A673 (cell line): ENCODE measurements at regions not wholly inside any gene's neighbourhood (a gene's known extent, or its start where the extent isn't known, plus 50 kb on each side); places are given as distances from the start of the nearest gene placed in this dataset.

ENCODE experiments used
- BruUV-seq: library from RNA; stranded (reverse); fragments of 400-500 nt; replicated peaks from 2 replicates; lab custom pipeline; 2021; lab: Mats Ljungman, UMichigan
- CTCF ChIA-PET: fragments of 300-600 bp; sonication (Branson Sonifier 250); formaldehyde crosslinking; loops from one replicate; lab custom pipeline; 2022; ENCODE audit warnings: antibody characterized with exemption; lab: Charles Lee
- POLR2A ChIA-PET: fragments of 300-600 bp; sonication (Branson Sonifier 250); formaldehyde crosslinking; loops from one replicate; lab custom pipeline; 2022; ENCODE audit warnings: antibody characterized with exemption; ENCODE audit not compliant: low non-redundant PET; lab: Charles Lee
- DNase-seq: peaks from one replicate; pipeline ENCODE4 v3.0.0-alpha.2; 2015; ENCODE audit warnings: low spot score
- H3K27ac ChIP-seq: fragments of 200-600 bp; sonication (generic); 2 replicates; pipeline ENCODE4 v1.5.1; 2016; ENCODE audit warnings: mixed run types, low read depth, mild to moderate bottlenecking, mixed read lengths, antibody characterized with exemption, low read length; ENCODE audit not compliant: poor library complexity, severe bottlenecking
- H3K27me3 ChIP-seq: fragments of 200-600 bp; sonication (generic); replicated peaks from 2 replicates; pipeline ENCODE4 v1.6.1; 2017; ENCODE audit warnings: mixed run types, low read depth, mild to moderate bottlenecking, mixed read lengths, antibody characterized with exemption, low read length; ENCODE audit not compliant: insufficient read depth, poor library complexity
- H3K36me3 ChIP-seq: fragments of 200-600 bp; sonication (generic); 2 replicates; pipeline ENCODE4 v1.6.1; 2016; ENCODE audit warnings: mixed run types, mild to moderate bottlenecking, mixed read lengths, antibody characterized with exemption, low read length; ENCODE audit not compliant: insufficient read depth, poor library complexity, severe bottlenecking
- H3K4me1 ChIP-seq: fragments of 200-600 bp; sonication (generic); 2 replicates; pipeline ENCODE4 v1.6.1; 2017; ENCODE audit warnings: mixed run types, mild to moderate bottlenecking, mixed read lengths, antibody characterized with exemption, low read length; ENCODE audit not compliant: insufficient read depth, poor library complexity, severe bottlenecking
- H3K4me3 ChIP-seq: fragments of 200-600 bp; sonication (generic); 2 replicates; pipeline ENCODE4 v1.5.1; 2016; ENCODE audit warnings: low read depth, mixed run types, mild to moderate bottlenecking, mixed read lengths, low read length; ENCODE audit not compliant: poor library complexity, severe bottlenecking
- H3K9me3 ChIP-seq: fragments of 200-600 bp; sonication (generic); 2 replicates; pipeline ENCODE4 v1.6.1; 2016; ENCODE audit warnings: mixed run types, low read depth, mild to moderate bottlenecking, mixed read lengths, antibody characterized with exemption, low read length; ENCODE audit not compliant: poor library complexity, severe bottlenecking
- CTCF ChIP-seq: fragments of 300-800, 200-600 bp; sonication (generic); conservative IDR thresholded peaks from 2 replicates; pipeline ENCODE4 v1.5.1; 2017; ENCODE audit warnings: low read depth, mild to moderate bottlenecking, antibody characterized with exemption, low read length, moderate library complexity, mixed read lengths
- EZH2 ChIP-seq: fragments of 200-600 bp; sonication (generic); IDR thresholded peaks from 2 replicates; pipeline ENCODE4 v1.6.1; 2017; ENCODE audit warnings: borderline replicate concordance, low read depth, mild to moderate bottlenecking, mixed read lengths, antibody characterized with exemption, low read length; ENCODE audit not compliant: poor library complexity, severe bottlenecking
- intact Hi-C: fragments of 100-400 bp; cut with micrococcal nuclease; formaldehyde crosslinking; loops from one replicate; pipeline ENCODE4 v1.10.0; 2022; ENCODE audit not compliant: unreplicated experiment

GRCh38 chr7:112624416-112624815, 143.6 kb downstream of the LSMEM1 start:
- POLR2A ChIA-PET, result no interaction called here
- no TSS peak for BruUV-seq
- no peaks in the 10 kb centered on the region for H3K4me1 ChIP-seq
- CTCF ChIA-PET, result no interaction called here
- H3K27ac ChIP-seq, result no peak overlapping the region
- H3K9me3 ChIP-seq, result no peaks in the 10 kb centered on the region
- intact Hi-C loops, result no loop called here
- peaks cover 4% of the 10 kb centered on the region for H3K27me3 ChIP-seq
- H3K36me3 ChIP-seq, result no peaks in the 10 kb centered on the region
- no peak overlapping the region for H3K4me3 ChIP-seq
- TF ChIP-seq EZH2 (no peak), CTCF (no peak)
- no peak for DNase-seq

GRCh38 chr7:112630565-112630964, 149.8 kb downstream of the LSMEM1 start:
- TF ChIP-seq EZH2, result no peak
- no peak for TF ChIP-seq CTCF
- intact Hi-C loops, result no loop called here
- no peak for DNase-seq
- no TSS peak for BruUV-seq
- POLR2A ChIA-PET, result no interaction called here
- Histone ChIP-seq H3K9me3 (no peaks in the 10 kb centered on the region), H3K27me3 (no peaks in the 10 kb centered on the region), H3K36me3 (no peaks in the 10 kb centered on the region), H3K27ac (no peak overlapping the region), H3K4me1 (no peaks in the 10 kb centered on the region), H3K4me3 (no peak overlapping the region)
- CTCF ChIA-PET, result no interaction called here

GRCh38 chr7:112634107-112634506, 153.3 kb downstream of the LSMEM1 start:
- no peak for TF ChIP-seq CTCF
- TF ChIP-seq EZH2, result no peak
- BruUV-seq, result no TSS peak
- ChIA-PET POLR2A (no interaction called here), CTCF (no interaction called here)
- Histone ChIP-seq H3K36me3 (no peaks in the 10 kb centered on the region), H3K27ac (no peak overlapping the region), H3K27me3 (no peaks in the 10 kb centered on the region), H3K9me3 (no peaks in the 10 kb centered on the region), H3K4me3 (no peak overlapping the region), H3K4me1 (no peaks in the 10 kb centered on the region)
- DNase-seq, result no peak
- intact Hi-C loops, result no loop called here
